ENCODE measurements at regions not wholly inside any gene's neighbourhood (a gene's known extent, or its start where the extent isn't known, plus 50 kb on each side); places are given as distances from the start of the nearest gene placed in this dataset.
A peak's percentile ranks its signal among the peaks of the same experiment; 100 is the strongest.
"Not testable (repeated sequence)": the region's sequence is repeated elsewhere in the genome, so short reads cannot be mapped to it uniquely, and the experiment has no call there.

DNA sequence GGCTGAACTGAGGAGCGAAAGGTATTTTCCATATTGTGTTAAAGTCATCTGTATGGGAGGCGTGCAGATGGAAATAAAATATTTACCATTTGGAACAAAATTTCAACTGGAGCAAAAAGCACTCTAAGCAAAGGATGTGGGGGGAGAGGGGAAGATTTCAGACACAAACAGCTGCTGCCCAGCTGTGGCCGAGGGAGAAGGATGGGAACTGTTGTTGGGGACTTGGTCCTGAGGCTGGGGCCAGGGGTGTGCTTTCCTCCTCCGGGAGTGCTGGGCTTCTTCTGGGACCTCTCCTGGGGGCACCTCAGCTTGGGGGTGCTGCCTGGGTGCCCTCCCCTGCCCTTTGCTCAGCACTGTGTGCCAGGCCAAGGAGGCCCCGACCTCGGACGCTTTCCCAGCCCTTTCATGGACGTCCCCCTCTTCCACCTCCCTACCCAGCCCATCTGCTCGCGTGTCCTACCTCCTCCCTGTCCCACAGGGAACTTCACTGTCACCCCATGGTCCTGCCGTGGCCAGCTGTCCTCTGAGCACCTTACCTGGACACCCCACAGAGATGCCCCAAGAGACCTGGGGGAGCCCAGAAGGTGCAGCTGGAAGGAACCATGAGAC is 101.9 kb upstream of the COL5A1 start:
- no peak for DNase-seq

GRCh38 chr9:134540276-134541096 is 101.1 kb upstream of the COL5A1 start:
- no peak for DNase-seq
- intact Hi-C loops (cut with DNase I): no loop called here

More for the DNA sequence above, 101.9 kb upstream of the COL5A1 start:
- intact Hi-C loops (cut with DNase I): no loop called here

DNA sequence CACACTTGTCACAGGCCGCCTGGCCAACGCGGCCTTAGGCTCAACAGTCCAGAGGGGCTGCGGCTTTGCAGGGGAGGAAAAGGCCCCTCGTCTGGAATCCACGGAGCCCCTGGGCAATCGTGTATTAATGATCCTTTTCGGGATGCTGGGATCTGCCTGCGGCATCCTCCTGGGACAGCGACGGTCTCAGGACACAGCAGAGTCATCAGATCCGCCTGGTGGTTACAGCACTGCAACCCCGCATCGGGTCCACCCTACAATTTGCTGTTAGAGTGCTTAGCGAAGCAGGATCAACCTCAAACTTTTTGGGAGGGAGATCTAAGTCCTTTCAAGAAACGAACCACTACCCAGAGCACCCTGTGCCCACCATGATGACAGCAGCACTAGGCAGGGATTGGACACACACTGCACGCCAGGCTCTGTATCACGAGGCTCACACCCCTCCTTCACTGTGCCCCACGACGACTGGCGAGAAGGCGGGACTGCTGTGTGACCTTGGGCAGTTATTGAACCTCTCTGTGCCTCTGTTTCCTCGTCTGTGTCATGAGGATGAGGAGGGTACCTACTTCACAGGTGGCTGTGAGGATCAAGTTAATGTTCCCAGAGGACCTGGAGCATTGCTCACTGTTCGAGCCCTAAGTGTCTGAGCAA is 100.4 kb upstream of the COL5A1 start:
- intact Hi-C loops (cut with DNase I): no loop called here
- no peak for DNase-seq

DNA sequence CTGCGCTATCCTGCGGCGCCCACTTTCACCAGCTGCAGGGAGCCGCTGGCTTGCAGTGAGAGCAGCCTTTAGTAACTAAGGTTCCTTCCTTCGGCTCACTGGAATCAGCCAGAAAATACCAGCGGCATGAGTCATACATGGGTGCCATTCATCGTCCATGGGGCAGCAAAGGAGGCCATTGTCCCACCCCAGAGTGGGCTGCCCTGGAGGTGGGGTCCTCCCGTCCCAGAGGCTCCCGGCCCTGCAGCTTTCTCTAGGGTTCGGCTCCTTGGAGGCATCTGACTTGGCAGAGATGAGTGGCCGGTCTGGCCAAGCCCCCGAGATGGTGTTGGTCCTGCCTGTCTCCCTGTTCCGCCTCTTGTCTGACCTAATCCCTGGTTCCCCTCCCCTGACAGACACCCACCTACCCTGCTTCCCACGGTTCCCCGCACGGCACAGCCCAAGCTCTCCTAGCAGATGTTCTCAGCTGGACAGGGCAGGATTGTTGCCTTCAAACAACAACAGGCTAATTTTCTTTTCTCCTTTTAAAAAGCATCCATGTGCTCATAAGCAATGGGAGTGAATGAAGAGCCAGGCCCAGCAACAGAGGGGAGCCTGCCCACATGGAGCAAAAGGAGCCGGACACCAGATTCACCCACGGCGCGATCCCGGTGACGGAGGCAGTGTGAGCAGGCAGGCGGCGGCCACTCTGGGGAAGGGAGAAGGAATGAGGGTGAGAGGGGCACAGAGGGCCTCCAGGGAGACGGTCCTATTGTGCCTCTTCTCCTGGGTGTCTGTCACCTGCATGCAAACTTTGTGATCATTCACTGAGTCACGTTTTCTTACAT is 97.0 kb upstream of the COL5A1 start:
- DNase-seq: peak in 12 of 42 donors; percentile 10 to 66 (median 28)
- intact Hi-C loops (cut with DNase I): no loop called here

DNA sequence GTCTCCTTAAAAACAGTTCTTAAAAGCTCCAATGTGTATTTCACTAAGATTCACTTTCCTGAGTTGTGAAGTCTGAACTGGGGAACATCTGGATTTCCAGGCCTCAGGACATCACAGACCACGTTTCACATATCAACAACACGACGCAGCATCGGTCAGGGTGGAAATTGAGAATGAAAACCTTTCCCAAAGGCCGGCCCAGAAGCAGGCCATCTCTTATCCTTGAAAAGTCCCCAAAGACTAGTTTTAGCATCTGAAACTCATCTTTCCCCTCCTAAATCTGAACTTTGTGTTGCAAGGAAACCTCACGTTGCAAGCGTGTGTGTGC is 96.4 kb upstream of the COL5A1 start:
- no peak for DNase-seq
- intact Hi-C loops (cut with DNase I): no loop called here

DNA sequence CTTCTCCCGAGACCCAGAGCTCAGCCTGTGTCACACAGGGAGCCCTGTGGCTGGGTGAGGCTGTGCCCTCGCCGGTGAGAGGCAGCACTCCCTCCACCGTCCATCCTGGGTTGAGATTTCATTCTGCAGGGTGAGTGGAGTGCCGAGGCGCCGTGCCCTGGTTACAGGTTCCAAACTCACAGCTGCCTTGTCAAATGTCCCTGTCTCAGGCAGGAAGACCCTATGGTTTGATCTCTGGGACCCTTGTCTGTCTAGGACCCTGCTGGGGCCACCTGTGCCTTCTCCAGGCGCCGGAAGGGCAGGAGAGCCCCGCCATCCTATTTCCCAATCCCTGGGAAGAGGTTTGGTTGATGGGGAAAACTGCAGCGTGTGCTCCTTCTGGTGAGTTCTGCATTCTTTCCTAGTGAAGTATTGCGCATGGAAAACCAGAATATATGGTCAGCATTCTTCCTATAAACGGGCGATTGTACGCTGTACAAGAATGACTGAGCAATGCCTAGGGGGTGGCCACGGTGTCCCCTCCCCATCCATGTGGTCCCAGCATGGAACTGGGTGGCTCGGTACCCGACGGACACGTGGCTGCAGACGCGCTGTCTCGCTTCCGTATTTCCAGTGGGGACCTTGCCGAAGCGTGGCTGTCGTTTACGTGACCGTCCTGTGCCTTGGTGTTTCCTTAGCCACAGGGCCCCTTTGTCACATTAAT is 95.9 kb upstream of the COL5A1 start:
- intact Hi-C loops (cut with DNase I): no loop called here
- peak in 16 of 42 donors; percentile 9 to 61 (median 38) for DNase-seq

GRCh38 chr9:134546246-134546731 is 95.3 kb upstream of the COL5A1 start:
- no peak for DNase-seq
- intact Hi-C loops (cut with DNase I): no loop called here

DNA sequence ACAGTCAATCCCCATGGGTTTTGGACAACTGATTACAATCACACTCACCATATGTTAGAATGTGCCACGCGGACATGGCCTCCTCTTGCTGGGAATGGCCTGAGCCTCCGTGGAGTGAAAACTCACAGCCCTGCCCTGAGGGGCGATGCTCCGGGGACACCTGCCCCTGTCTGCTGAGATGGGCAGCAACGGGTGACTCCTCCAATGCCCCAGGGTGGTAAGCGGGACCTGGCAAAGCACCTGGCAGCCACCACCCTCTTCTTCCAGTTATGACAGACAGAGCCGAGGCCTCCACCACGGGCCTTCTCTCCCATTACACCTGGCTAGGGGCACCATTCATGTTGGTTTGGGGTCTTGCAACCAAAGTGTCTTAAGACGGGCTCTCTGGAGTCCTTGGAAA is 94.9 kb upstream of the COL5A1 start:
- no peak for DNase-seq
- intact Hi-C loops (cut with DNase I): no loop called here

DNA sequence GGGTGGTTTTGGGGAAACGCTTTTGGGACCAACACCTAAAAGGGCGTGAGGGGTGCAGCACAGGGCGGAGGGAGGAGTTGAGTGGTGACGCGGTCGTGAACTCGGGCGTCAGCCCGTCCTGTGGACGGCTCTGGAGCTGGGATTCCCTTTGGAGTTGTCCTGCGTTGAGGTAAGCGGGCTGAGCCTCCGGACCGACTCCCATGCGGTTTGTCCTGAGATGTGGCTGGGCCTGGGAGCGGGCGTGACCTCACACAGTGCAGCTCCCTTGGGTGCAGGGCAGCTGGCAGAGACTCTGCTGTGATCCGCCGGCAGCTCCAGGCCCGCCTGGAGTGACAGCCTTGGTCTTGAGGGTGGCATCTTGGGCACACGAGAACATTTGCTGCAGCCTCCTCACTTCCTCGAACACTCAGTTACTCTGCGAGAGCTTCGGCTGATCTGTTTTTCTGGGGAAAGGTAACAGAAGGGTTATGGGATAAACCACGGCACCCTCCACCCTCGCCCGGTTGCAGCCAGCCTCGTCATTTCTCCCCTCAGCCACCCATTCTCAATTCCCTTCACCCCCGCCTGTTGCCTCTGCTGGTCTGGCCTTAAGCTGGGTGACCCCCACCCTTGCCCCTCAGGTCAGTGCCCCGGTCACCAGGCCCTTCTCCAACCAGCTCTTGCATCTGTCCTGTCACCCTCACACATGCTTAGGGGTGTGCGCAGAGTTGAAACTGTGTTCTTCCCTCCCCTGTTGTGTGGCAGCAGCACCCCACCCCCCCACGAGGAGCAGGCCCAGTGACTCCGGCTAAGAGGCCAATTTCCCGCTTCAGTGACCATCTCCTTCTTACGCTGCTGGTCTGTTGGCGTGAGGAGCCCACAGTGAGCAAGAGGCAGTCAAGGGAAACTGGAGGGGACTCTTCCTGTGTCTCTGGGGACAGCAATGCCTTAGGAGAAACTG is 94.2 kb upstream of the COL5A1 start:
- no peak for DNase-seq
- intact Hi-C loops (cut with DNase I): no loop called here

DNA sequence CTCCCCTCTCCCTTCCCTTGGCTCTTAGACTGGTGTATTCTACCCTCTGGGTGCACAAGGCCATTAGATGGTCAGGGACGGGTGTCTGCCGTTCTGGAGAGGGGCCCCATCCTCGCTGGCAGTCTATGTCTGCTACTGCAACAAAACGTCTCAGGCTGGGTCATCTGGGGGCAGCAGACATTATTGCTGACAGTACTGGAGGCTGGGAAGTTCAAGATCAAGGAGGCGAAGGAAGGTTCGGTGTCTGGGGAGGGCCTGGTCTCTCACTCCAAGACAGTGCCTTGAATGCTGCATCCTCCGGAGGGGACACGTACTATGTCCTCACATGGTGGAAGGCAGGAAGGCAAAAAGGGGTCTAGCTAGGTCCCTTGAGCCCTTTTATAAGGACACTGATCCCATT is 93.4 kb upstream of the COL5A1 start:
- intact Hi-C loops (cut with DNase I): no loop called here
- no peak for DNase-seq

- DNase-seq: no peak
- intact Hi-C loops (cut with DNase I): no loop called here
Observed at GRCh38 chr9:134548618-134549017, 93.0 kb upstream of the COL5A1 start.

DNA sequence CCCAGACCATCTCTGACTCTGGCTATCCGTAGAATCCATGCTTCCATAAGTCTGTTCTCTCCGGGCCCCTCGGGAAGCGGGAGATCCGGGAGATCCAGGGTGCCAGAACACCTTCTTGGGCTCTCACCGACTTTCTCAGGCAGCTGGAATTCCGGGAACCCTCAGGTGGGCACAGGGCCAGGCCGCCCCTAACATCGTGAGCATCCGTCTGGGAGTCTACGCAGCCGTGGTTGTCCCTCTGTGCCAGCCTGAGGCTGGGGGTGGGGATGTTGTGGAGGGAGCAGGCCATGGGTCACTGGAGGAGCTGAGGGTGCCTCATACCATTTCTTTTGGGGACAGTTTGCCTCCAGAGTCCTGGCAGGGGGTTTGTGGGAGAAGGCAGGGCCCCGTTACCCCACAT is 92.3 kb upstream of the COL5A1 start:
- intact Hi-C loops (cut with DNase I): no loop called here
- DNase-seq: no peak

GRCh38 chr9:134550081-134550480 is 91.5 kb upstream of the COL5A1 start:
- intact Hi-C loops (cut with DNase I); DNase-seq: not testable (repeated sequence)

- DNase-seq: no peak
- intact Hi-C loops (cut with DNase I): no loop called here
Observed at GRCh38 chr9:134550584-134550983, 91.0 kb upstream of the COL5A1 start.

- DNase-seq: no peak
- intact Hi-C loops (cut with DNase I): no loop called here
Observed at GRCh38 chr9:134551176-134551575, 90.4 kb upstream of the COL5A1 start.

DNA sequence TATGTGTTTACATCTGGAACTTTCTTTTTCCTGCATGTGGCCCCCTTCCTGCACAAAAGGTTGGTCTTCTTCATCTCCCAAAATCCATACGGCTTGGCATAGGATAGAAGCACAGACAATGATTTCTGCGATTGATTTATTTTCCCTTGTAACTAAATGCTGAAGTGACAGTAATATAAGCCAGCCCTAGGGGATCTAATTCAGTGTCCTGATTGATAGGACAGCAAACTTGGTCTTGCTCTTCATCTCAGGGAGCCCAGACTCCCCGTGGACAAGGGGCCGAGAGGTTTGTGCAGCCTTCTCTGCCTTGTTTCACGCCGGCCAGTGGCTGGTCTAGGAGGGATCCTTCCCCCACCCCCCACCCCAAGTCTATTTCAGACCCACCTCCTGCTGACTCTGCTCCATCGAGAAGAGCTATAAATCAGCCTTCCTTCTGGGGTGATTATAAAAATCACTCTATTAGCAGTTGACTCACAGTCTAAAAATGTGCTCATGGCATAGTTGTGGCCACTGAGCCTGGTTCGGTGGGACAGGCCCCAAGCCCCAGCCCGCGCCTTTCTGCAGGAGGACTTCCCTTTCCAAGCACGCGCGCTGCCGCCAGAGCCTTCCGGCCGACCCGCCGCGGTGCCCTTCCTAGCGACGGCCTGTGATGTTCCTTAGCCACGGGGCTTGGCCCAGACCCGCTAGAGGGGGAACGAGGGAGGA is 89.8 kb upstream of the COL5A1 start:
- intact Hi-C loops (cut with DNase I): no loop called here
- peak in 34 of 42 donors; percentile 10 to 72 (median 40) for DNase-seq

- DNase-seq: no peak
- intact Hi-C loops (cut with DNase I): no loop called here
Observed at GRCh38 chr9:134552349-134552990, 89.1 kb upstream of the COL5A1 start.

Measured in head of caudate nucleus (tissue), 42 donors.